CD4-positive, alpha-beta T cell treated with Interleukin-1 beta for 1 hour (primary cell): ENCODE measurements at regions not wholly inside any gene's neighbourhood (a gene's known extent, or its start where the extent isn't known, plus 50 kb on each side); places are given as distances from the start of the nearest gene placed in this dataset.

Experiments
- DNase-seq, 2 donors: peaks; one replicate each; pipeline ENCODE4 v3.0.0-alpha.2; 2020 to 2022

DNA sequence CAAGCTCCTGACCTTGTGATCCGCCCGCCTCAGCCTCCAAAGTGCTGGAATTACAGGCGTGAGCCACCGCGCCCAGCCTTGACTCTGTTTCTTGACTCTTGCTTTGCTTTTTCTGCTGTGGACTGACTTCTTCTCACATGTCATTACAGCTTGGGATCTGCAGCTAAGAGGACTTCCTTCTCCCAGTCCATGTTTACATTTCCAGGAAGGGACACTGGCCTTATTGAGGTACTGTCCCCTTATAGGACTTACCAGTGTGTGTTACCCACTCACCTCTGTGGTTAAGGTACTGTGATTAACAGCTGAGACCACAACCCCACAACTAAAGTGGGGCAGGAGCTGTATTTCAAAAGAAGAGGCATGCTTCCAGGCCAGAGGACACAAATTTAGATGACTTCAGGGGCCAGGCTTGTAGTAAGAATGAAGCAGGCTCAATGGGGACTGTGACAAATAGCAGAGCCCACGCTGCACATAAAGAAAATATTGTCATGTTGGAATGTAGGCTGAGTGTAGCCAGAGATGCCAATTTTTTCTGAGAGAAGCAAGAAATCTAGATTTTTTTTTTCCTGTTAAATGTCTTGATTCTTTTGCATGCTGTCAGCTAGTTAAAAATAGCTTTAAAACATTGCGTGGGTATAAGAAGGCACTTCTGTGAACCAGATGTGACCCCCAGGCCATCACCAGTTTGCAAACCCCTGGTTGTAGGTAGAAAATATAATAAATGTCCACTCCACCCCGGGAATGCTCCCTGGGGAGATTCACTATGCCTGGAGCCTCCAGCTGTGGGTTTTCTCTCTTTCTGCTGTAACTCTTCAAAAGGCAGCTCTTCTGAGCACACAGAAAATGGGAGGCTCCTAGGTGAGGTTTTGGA is 75.0 kb downstream of the PTPDC1 start:
- no peak for DNase-seq

DNA sequence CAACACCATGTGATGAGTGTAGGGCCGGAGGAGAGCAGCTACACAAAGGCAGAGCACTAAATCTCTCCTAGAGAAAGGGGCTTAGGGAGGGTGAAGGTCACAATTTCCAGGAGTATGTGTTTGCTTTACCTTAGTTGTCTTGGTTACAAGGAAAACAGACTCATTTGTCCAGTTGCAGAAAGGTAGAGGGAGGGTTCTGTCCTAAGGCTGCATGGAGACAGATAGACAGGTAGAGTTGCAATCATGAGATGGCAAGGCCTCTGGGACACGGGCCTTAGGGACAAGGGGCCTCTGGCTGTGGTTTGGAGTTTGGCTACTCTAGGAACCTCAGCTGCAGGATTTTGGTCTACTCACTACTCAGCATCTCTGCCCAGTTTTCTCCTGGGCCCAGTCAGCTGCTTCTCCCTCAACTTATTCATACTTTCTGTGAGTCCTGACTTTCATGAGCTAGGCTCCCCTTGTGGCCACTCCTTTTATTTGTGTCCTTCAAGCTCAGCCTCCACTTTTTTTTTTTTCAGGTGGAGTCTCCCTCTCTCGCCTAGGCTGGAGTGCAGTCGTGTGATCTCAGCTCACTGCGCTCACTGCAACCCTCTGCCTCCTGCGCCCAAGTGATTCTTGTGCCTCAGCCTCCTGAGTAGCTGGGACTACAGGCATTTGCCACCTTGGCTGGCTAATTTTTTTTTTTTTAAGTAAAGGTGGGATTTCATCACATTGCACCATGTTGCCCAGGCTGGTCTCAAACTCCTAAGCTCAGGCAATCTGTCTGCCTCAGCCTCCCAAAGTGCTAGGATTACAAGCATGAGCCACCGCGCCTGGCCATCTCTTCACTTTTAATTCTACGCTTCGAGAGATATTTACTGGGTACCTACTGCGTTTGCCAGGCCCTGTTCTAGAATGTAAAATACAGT is 76.6 kb downstream of the PTPDC1 start:
- DNase-seq = no peak

- no peak for DNase-seq
Measured at GRCh38 chr9:94161673-94162072, 77.4 kb downstream of the PTPDC1 start.

DNA sequence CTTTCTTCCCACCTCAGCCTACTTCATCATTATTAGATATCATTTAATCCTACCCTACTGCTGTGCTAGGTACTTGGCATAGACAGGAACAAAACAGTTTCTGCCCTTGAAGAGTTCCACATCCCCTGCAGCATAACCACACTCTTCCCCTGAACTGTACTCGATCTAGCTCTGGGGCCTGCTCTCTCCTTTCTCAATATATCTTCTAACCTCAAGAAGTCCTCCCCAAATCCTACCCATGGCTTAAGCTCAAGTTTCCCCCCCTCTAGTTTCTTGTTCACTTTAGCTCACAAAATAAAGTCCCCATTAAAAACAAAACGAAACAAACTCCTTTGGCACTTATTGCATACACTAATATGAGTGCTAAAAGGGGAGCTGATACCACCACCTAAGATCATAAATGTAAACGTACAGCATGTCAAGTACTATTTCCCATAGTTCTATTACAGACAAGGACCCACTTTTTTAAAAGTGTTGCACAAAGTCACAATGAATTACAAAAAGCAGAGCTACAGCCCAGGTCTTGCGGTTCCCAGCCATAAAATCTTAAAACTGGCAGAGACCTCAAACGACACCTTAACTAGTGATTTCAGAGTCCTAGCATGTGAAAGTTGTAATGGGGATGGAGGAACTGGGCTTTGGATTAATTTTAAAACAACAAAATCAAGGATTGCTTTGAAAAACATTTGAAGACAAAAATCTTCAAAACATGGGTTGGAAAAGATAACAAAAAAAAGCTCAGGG is 80.7 kb downstream of the PTPDC1 start:
- DNase-seq = no peak

GRCh38 chr9:94165592-94166235 is 81.5 kb downstream of the PTPDC1 start:
- DNase-seq = peak; percentile 98 to 99

DNA sequence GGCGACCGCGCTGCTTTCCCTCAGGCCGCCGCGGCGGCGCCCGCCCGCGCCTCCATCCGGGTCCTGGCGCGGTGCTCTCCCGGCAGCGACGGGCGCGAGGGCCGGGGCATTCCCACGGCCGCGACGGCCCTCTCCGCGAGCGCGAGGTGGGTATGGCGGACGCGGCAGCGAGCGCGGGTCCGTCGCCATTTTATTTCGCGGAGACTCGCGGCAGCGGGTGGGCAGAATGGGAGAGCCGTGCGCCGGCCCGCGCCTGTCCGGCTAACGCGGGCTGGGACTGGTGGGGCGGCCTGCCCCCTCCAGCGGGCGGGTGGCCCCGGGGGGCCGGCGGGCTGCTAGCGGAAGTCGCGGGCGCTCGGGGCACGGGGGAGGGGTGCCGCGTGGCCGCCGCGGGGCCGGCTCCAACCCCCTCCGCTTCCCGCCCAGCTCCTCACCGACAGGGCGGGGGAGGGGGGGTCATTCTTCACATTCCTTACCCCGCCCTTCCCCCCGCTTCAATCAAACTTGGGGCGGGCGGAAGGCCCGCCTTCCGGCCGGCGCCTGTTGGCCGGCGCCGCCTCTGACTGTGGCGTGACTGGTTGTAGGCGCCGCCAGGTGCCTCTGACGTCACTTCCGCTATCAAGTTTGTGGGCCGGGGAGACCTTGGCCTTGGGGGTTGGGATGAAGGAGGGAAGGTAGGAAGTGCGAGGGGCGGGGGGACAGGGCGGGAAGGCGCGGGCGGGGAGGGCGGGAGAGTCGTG is 82.1 kb downstream of the PTPDC1 start:
- DNase-seq = peak; percentile 97

DNA sequence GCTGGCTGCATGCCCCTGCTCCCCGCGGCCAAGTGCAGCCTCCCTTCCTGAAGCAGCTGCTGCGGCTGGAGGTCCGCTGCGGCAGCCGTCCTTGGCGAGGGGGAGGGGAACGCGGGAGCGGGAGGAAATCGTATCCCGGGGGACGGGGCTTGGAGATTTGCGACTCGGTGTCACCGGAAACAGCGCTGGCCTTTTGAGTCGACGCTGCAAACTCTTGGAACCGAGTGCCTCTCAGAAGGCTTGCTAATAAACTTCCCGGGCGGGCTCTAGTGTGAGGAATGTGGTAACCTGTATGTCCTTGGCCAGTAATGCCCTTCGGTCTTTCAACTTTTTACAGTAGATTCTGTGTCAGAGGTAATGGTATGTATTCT is 82.7 kb downstream of the PTPDC1 start:
- no peak for DNase-seq

- DNase-seq = no peak
Measured at GRCh38 chr9:94167376-94167890, 83.2 kb downstream of the PTPDC1 start.

DNA sequence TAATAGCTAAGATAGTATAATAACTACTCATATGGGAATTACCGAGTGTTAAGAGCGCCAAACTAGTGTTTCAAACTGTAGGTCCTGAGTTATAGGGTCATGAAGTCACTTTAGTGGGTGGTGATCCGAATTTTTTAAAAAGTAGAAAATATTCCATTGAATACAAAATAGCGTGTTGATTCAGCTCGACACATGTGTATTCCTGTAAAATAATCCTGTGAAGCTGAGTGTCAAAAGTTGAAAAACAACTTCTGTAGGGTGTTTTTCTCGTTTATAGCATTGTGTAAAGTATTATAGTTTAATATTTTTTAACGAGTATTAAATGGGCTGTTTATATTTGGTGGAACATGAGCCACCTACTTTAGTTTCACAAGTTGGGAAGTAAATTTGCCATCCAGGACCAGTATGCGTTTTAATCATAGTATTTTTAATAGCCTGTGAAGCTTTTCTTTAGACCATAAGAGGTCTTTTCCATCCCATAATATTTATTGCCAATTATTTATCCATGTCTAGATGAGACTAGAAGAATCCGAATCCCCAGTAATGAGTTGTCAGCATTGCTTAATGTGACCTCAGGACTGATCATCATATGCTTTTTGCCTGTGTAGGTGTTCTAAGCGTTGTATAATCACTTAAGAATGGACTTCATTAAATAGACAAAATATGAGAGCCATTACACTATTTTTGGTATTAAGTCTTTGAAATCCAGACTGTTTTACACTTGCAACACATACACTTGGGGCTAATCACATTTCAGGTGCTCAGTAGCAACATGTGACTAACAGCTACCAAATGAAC is 84.1 kb downstream of the PTPDC1 start:
- DNase-seq = no peak

DNA sequence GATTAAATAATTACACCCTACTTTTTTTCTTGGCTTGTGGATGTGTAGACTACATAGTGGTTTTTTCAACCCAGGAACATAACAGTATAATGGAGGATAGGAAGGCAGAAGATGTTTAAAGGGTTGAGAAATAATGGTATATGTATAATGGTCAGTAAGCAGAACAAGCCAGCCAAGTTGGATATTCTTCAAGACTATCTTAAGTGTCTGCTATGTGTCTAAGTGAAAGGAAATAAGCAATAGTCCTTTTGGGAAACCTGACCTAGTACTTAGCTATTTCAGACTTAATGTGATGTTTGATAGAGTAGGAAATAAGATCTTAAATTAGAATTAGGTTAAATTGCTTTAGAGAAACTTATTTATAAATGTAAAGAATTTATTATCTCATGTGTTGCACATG is 85.7 kb downstream of the PTPDC1 start:
- DNase-seq = no peak

DNA sequence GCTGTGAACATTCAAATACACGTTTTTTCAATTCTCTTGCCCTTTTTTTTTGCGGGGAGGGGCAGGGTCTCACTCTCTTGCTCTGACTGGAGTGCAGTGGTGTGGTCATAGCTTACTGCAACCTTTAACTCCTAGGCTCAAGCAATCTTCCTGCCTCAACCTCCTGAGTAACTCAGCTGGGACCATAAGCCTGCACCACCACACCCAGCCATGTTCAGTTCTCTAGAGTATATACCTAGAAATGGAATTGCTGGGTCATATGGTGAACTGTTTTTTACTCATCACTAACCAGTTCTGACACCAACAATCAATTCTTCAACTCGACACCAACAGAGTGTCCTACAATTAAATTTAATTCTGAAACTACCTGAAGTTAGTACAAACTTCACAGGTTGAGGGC is 85.5 kb upstream of the ZNF169 start:
- no peak for DNase-seq

- DNase-seq = no peak
Measured at GRCh38 chr9:94174164-94174563, 84.9 kb upstream of the ZNF169 start.

DNA sequence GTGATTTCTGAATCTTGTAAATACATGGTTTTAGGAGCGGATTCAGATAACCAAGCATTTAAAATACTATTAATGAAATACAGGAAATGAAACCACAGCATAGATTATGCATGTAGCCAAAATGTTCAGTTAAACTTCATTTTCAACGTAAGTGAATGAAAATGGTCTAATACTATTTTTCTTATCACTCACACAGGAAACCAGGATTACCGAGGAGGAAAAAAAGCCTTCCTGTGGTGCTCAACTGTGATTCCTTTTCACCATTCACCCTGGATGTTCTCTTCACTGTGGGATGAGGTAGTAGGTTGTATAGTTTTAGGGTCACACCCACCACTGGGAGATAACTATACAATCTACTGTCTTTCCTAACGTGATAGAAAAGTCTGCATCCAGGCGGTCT is 83.4 kb upstream of the ZNF169 start:
- no peak for DNase-seq

DNA sequence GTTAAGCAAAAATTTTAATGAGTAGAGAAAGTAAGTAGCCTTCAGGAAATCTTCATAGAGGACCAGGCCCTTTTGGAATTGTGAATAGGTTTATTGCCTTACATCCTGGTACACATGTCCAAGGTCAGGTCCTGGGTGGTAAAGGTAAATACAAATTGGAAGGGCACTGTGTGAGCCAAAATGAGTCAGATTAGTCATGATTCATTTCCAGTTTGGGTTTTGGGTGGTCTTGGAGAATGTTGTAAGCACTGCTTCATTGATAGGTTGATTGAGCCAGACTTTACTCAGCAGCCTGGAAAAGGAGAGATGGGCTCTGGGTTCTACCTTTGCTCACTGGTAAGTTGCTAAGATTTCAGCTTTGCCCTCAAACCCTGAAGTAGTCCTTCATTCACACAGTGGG is 82.5 kb upstream of the ZNF169 start:
- no peak for DNase-seq

DNA sequence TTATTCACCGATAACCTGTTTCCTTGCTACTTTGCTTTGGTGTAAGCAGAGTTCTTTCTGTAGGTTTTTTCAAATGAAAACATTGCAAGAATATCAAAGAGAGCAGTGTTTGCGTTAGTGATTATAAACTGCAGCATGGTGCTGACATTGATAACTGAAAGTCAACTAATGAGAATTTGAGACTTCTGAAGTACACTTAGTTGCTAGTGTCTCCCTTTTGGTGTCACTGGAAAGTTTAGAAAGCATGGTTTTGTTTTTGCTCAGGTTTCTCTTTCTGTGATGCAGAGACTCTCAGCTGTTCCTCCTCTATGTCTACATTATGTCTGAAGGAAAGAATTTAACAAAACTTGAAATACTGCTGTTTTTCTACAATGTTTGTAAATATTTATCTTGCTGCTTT is 80.2 kb upstream of the ZNF169 start:
- DNase-seq = no peak

- no peak for DNase-seq
Measured at GRCh38 chr9:94181408-94182181, 77.5 kb upstream of the ZNF169 start.

- no peak for DNase-seq
Measured at GRCh38 chr9:94182532-94182931, 76.6 kb upstream of the ZNF169 start.

- DNase-seq = no peak
Measured at GRCh38 chr9:94183240-94183999, 75.7 kb upstream of the ZNF169 start.

DNA sequence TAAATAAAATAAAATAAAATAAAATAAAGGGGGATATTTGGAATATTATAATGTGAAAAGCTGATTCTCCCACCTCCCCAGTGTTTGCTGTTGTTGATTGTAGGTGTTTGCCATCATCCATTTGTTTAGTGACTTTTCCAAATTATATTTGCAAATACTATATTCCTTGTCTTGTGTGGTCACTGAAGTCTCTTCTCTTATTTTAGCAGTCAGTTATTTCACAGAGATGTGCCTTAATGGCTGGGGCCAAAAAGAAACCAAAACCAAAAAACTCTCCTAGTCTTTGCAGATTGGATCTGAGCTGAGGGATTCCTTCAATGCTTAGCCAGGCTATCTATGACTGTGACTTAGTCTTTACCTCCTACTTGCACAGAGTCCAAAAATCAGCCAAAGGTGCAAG is 70.9 kb upstream of the ZNF169 start:
- DNase-seq = no peak
